GM10266 (cell line): ENCODE measurements at regions not wholly inside any gene's neighbourhood (a gene's known extent, or its start where the extent isn't known, plus 50 kb on each side); places are given as distances from the start of the nearest gene placed in this dataset.

Experiments
- DNase-seq: peaks from one replicate; pipeline ENCODE4 v3.0.0; 2012; ENCODE audit errors: extremely low spot score
- TF ChIP-seq, protein P1 (sequence below): IDR thresholded peaks from 2 replicates; pipeline ENCODE4 v1.5.1; 2012; ENCODE audit warnings: mild to moderate bottlenecking, low read depth; ENCODE audit not compliant: control insufficient read depth, insufficient read depth; ENCODE audit errors: missing control alignments

DNA sequence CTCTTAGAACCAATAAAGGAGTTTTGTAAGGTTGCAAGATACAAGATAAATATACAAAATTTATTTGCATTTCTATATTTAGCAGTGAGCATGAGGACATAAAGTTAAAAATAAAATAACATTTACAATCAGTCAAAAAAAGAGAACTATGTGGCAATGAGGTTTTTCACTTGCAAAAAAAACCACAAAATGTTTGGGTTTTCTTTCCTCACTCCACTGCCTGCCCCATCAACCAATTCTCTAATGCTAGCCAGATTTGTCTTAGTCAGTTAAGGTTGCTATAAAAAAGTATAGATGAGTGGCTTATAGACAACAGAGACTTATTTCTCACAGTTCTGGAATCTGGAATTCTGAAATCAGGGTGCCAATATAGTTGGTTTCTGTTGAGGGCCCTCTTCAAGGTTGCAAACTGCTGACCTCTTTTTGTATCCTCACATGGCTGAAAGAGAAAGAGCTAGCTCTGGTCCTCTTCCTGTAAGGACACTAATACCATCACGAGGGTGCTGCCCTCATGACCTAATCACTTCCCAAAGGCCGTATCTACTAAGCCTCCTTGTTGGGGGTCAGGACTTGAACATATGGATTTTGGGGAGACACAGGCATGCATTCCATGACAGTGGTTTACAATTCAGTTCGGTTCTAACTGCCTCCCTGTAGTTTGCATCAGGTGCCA, 566.2 kb downstream of the GALR1 start:
- TF ChIP-seq, protein P1, sequence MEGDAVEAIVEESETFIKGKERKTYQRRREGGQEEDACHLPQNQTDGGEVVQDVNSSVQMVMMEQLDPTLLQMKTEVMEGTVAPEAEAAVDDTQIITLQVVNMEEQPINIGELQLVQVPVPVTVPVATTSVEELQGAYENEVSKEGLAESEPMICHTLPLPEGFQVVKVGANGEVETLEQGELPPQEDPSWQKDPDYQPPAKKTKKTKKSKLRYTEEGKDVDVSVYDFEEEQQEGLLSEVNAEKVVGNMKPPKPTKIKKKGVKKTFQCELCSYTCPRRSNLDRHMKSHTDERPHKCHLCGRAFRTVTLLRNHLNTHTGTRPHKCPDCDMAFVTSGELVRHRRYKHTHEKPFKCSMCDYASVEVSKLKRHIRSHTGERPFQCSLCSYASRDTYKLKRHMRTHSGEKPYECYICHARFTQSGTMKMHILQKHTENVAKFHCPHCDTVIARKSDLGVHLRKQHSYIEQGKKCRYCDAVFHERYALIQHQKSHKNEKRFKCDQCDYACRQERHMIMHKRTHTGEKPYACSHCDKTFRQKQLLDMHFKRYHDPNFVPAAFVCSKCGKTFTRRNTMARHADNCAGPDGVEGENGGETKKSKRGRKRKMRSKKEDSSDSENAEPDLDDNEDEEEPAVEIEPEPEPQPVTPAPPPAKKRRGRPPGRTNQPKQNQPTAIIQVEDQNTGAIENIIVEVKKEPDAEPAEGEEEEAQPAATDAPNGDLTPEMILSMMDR: no peak
- no peak for DNase-seq

DNA sequence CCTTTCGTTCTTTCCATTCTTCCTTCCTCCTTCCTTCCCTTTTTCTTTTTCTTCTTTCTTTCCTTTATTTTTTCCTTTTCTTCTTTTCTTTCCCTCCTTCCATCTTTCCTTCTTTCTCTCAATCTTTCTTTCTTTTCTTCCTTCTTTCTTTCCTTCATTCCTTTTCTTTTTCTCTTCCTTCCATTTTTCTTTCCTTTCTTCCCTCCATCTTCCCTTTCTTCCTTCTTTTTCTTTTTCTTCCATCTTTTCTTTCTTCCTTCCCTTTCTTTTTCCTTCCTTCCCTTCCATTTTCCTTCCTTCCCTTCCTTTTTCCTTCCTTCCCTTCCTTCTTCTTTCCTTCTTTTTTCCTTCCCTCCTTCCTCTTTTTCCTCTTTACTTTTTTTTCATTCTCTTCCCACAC, 568.7 kb downstream of the GALR1 start:
- DNase-seq: no peak
- TF ChIP-seq, protein P1: no peak

DNA sequence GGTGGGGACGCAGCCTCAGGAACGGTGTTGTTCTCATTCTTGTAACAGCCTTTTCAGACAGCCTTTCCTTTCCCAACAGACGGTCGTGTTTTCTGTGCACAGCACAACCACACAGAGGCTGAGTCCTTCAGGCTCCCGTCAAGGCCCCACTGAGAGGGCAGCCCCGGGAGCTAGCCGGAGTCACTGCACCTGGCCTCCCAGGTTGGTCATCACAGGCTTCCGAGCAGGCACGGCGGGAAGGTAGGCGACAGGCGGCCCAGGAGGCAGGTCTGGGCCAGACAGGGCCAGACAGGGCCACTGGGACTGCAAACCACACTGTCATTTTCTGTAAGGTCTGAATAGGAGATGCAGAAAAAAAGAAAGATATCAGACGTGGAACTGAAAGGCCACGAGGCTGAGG, 570.8 kb downstream of the GALR1 start:
- TF ChIP-seq, protein P1: no peak

DNA sequence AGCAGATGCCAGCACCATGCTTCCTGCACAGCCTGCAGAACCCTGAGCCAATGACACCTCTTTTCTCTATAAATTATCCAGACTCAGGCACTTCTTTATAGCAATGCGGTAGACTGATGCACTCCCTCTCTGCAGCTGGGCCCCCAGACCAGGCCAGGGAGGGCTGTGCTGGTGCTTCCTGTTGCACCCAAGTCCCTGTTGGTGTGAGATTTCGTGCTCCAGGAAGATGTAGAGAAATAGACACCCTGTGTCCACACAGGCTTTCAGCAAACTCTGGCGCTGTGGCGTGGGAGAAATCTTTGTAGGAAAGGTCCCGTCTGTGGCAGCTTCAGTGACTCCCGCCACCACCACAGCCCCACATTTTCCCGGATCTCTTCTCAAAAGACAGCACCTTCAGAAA, 572.2 kb downstream of the GALR1 start:
- TF ChIP-seq, protein P1: no peak
- DNase-seq: no peak

More for the DNA sequence above, 570.8 kb downstream of the GALR1 start:
- DNase-seq: no peak

DNA sequence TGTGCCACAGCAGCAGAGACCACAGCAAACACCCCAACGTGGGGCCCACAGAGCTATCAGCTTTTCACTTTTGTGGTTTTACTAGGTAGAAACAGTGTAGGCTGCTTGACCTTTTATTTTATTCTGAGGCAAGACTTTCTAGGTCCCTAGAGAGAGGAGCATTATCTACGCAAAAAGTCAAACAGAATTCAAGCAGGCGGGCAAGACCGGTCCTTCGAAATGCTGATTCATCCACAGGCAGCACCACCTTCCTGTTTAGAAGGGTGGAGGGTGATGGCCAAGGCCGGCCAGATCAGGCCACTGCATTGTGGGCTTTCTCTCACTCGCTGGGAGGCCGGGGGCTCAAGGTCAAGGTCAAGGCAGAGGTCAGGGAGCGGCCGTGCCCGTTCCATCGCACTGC, 573.0 kb downstream of the GALR1 start:
- TF ChIP-seq, protein P1: no peak
- DNase-seq: no peak

DNA sequence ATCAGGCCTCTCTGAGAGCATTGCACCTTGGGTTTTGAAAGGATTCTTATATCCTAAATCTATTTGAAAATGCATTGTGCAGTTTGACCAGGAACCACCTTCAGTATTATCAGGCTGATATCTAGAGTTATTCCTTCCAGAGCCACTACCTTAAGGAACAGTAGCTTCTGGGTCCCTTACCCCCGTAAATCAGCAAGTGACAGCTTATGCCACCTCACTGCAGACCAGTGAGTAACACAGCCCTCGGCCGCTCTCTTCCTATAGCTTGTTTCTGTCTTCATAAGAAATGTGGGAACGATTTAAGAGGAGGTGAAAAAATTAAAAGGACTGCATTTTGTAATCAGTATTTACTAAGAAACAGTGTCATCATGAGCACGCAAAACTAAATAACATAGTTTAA, 584.2 kb downstream of the GALR1 start:
- TF ChIP-seq, protein P1: no peak
- no peak for DNase-seq

DNA sequence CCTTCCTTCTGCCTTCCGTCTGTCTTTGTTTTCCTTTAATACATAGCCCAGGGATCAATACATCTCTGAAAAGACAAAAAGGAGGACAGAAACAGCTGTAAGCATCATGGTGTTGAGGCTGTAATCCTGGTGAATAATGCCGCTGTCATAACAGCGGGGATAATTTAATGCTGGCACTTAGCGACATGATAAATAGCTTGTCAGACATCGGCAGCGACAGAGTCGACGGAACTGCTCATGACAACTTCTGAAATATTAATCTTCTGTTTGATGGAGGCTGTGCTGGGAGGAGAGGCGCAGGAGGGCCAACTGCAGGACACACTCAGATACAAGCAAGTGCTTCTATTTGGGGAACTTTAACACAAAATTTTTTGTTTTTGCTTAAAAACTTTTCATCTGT, 602.2 kb downstream of the GALR1 start:
- TF ChIP-seq, protein P1: no peak
- DNase-seq: no peak
